ENCODE measurements at regions not wholly inside any gene's neighbourhood (a gene's known extent, or its start where the extent isn't known, plus 50 kb on each side); places are given as distances from the start of the nearest gene placed in this dataset.

- Mint-ChIP-seq H3K4me3 (no peak overlapping the region), H3K36me3 (no peaks in the 10 kb centered on the region), H3K27me3 (no peaks in the 10 kb centered on the region), H3K4me1 (peaks cover 1% of the 10 kb centered on the region), H3K9me3 (no peaks in the 10 kb centered on the region), H3K27ac (no peak overlapping the region)
- no peak for ATAC-seq (ENCODE audit: low read depth)
- no peak for DNase-seq (ENCODE audit: low spot score in 2 of 2)
Observed at GRCh38 chr10:62578916-62579315, 204.7 kb downstream of the ZNF365 start.

- no peaks in the 10 kb centered on the region for H3K9me3 Mint-ChIP-seq
- DNase-seq (ENCODE audit: low spot score in 2 of 2), result no peak
- H3K4me1 Mint-ChIP-seq, result peaks cover 3% of the 10 kb centered on the region
- no peak for ATAC-seq (ENCODE audit: low read depth)
- no peaks in the 10 kb centered on the region for H3K36me3 Mint-ChIP-seq
- no peaks in the 10 kb centered on the region for H3K27me3 Mint-ChIP-seq
- H3K4me3 Mint-ChIP-seq, result no peak overlapping the region
- no peak overlapping the region for H3K27ac Mint-ChIP-seq
Observed at GRCh38 chr10:62580396-62580795, 206.2 kb downstream of the ZNF365 start.

GRCh38 chr10:62581351-62581750 is 207.2 kb downstream of the ZNF365 start:
- DNase-seq (ENCODE audit: low spot score in 2 of 2), result no peak
- H3K27me3 Mint-ChIP-seq, result no peaks in the 10 kb centered on the region
- no peak overlapping the region for H3K27ac Mint-ChIP-seq
- H3K4me1 Mint-ChIP-seq, result peaks cover 6% of the 10 kb centered on the region
- no peaks in the 10 kb centered on the region for H3K9me3 Mint-ChIP-seq
- no peaks in the 10 kb centered on the region for H3K36me3 Mint-ChIP-seq
- no peak overlapping the region for H3K4me3 Mint-ChIP-seq
- ATAC-seq (ENCODE audit: low read depth), result no peak

DNA sequence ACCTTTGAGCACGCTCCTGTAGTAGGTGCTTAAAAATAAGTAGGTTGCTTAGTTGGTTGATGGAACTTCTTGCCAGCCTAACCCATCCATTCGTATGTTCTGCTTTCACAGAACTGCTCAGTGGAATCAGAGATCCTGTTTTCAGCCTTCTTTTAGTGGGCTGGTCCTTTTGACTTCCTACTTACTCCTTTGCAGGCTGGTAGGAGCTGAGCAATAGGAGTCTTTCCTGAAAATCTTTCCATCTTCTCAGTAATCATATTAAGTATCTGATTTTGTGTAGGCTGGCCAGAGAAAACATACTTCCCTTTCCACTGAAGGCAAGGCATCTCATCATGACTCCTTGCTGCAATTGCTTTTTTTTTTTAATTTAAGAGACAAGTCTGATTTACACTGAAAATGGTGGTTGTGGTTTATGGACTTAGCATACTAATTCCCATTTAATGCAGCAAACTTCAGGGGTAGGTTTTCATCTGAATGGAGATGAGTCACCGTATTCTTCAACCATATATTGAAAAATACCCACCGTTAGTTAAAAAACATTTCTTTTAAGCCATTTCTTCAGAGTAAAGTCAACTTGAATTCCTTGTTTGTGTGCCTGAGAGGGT is 208.0 kb downstream of the ZNF365 start:
- Mint-ChIP-seq H3K9me3 (no peaks in the 10 kb centered on the region), H3K27ac (no peak overlapping the region), H3K27me3 (no peaks in the 10 kb centered on the region), H3K36me3 (no peaks in the 10 kb centered on the region), H3K4me1 (peaks cover 6% of the 10 kb centered on the region), H3K4me3 (no peak overlapping the region)
- ATAC-seq (ENCODE audit: low read depth) (no peak), DNase-seq (ENCODE audit: low spot score in 2 of 2) (no peak)

- Mint-ChIP-seq H3K9me3 (no peaks in the 10 kb centered on the region), H3K4me3 (no peak overlapping the region), H3K36me3 (no peaks in the 10 kb centered on the region), H3K4me1 (peaks cover 6% of the 10 kb centered on the region), H3K27ac (no peak overlapping the region), H3K27me3 (no peaks in the 10 kb centered on the region)
- DNase-seq (ENCODE audit: low spot score in 2 of 2) (no peak), ATAC-seq (ENCODE audit: low read depth) (no peak)
Observed at GRCh38 chr10:62582804-62583208, 208.6 kb downstream of the ZNF365 start.

GRCh38 chr10:62583876-62584615 is 209.9 kb downstream of the ZNF365 start:
- H3K27me3 Mint-ChIP-seq, result no peaks in the 10 kb centered on the region
- H3K9me3 Mint-ChIP-seq, result no peaks in the 10 kb centered on the region
- H3K4me1 Mint-ChIP-seq, result peaks cover 6% of the 10 kb centered on the region
- ATAC-seq (ENCODE audit: low read depth) (no peak), DNase-seq (ENCODE audit: low spot score in 2 of 2) (no peak)
- H3K27ac Mint-ChIP-seq, result no peak overlapping the region
- no peaks in the 10 kb centered on the region for H3K36me3 Mint-ChIP-seq
- H3K4me3 Mint-ChIP-seq, result no peak overlapping the region

DNA sequence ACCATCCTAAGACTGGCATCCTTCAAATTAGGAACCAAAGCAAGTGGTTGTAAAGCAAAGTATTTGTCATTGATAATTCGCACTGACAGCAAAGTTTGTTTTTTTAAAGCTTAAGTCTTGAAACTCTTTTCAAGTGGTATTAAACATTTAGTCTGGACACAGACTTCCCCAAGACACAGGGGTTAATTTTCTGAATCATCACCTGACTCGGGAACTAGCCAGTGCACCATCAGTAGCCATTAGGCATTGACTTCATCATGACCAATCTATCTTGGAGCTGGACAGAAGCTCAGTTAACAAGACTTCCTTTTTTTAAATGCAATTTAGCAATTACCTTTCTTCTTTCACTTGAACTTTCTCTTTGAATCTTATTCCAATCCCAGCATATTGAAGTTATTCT is 210.6 kb downstream of the ZNF365 start:
- Mint-ChIP-seq H3K4me3 (no peak overlapping the region), H3K9me3 (no peaks in the 10 kb centered on the region), H3K36me3 (no peaks in the 10 kb centered on the region), H3K27me3 (no peaks in the 10 kb centered on the region), H3K27ac (no peak overlapping the region), H3K4me1 (peaks cover 6% of the 10 kb centered on the region)
- DNase-seq (ENCODE audit: low spot score in 2 of 2) (no peak), ATAC-seq (ENCODE audit: low read depth) (no peak)

- DNase-seq (ENCODE audit: low spot score in 2 of 2) (no peak), ATAC-seq (ENCODE audit: low read depth) (no peak)
- Mint-ChIP-seq H3K4me3 (no peak overlapping the region), H3K27ac (no peak overlapping the region), H3K27me3 (no peaks in the 10 kb centered on the region), H3K9me3 (no peaks in the 10 kb centered on the region), H3K36me3 (no peaks in the 10 kb centered on the region), H3K4me1 (peaks cover 6% of the 10 kb centered on the region)
Observed at GRCh38 chr10:62585211-62585775, 211.1 kb downstream of the ZNF365 start.

- ATAC-seq (ENCODE audit: low read depth), result no peak
- DNase-seq (ENCODE audit: low spot score in 2 of 2), result no peak
- H3K4me1 Mint-ChIP-seq, result peaks cover 6% of the 10 kb centered on the region
- H3K27me3 Mint-ChIP-seq, result no peaks in the 10 kb centered on the region
- H3K9me3 Mint-ChIP-seq, result no peaks in the 10 kb centered on the region
- no peak overlapping the region for H3K4me3 Mint-ChIP-seq
- H3K36me3 Mint-ChIP-seq, result no peaks in the 10 kb centered on the region
- no peak overlapping the region for H3K27ac Mint-ChIP-seq
Observed at GRCh38 chr10:62587011-62587410, 212.8 kb downstream of the ZNF365 start.

DNA sequence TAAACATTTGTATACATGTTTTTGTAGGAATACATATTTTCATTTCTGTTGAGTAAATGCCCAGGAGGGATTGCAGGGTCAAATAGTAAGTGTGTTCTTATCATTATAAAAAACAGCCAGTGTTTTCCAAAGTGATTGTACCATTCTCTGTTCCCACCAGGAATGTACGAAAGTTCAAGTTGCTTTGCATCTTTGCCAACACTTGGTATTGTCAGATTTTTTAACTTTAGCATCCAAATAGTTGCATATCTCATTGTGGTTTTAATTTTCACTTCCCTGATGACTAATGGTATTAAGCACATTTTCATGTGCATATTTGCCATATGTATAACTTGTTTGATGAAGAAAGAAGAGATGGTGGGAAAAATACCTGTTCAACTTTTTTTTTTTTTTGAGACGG is 213.9 kb downstream of the ZNF365 start:
- Mint-ChIP-seq H3K9me3 (no peaks in the 10 kb centered on the region), H3K27me3 (no peaks in the 10 kb centered on the region)

GRCh38 chr10:62589689-62590088 is 214.8 kb upstream of the ADO start:
- H3K4me3 Mint-ChIP-seq, result no peak overlapping the region
- H3K36me3 Mint-ChIP-seq, result no peaks in the 10 kb centered on the region
- H3K9me3 Mint-ChIP-seq, result no peaks in the 10 kb centered on the region
- H3K27ac Mint-ChIP-seq, result no peak overlapping the region
- DNase-seq (ENCODE audit: low spot score in 2 of 2) (no peak), ATAC-seq (ENCODE audit: low read depth) (no peak)
- H3K4me1 Mint-ChIP-seq, result peaks cover 6% of the 10 kb centered on the region
- H3K27me3 Mint-ChIP-seq, result no peaks in the 10 kb centered on the region

More for the DNA sequence above, 213.9 kb downstream of the ZNF365 start:
- Mint-ChIP-seq H3K4me1 (peaks cover 6% of the 10 kb centered on the region), H3K27ac (no peak overlapping the region), H3K36me3 (no peaks in the 10 kb centered on the region), H3K4me3 (no peak overlapping the region)
- no peak for DNase-seq (ENCODE audit: low spot score in 2 of 2)
- ATAC-seq (ENCODE audit: low read depth), result no peak

DNA sequence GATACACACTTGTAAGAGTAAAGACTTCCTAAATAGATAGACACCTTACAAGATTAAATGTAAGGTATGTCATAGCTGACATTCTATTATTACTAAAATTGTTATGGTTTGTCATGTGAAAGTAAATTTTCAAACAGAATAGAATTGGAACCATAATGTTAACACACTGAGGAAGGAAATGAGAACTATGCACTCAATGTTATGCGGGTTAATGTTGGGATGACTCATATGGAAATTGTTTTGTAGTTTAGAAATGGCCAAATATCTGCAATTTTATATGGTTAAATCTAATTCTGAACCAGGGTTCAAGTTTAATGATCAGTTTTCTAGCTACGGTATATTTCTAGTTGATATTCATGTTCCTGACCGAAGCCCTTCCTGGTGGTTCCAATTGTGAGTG is 214.2 kb upstream of the ADO start:
- ATAC-seq (ENCODE audit: low read depth), result no peak
- DNase-seq (ENCODE audit: low spot score in 2 of 2), result no peak
- Mint-ChIP-seq H3K4me3 (no peak overlapping the region), H3K27me3 (no peaks in the 10 kb centered on the region), H3K36me3 (no peaks in the 10 kb centered on the region), H3K27ac (no peak overlapping the region), H3K9me3 (no peaks in the 10 kb centered on the region), H3K4me1 (peaks cover 12% of the 10 kb centered on the region)

- Mint-ChIP-seq H3K4me1 (peaks cover 10% of the 10 kb centered on the region), H3K27me3 (no peaks in the 10 kb centered on the region), H3K36me3 (no peaks in the 10 kb centered on the region), H3K4me3 (no peak overlapping the region), H3K9me3 (no peaks in the 10 kb centered on the region), H3K27ac (peak overlapping the region; percentile 0)
- ATAC-seq (ENCODE audit: low read depth) (peak; percentile 87), DNase-seq (ENCODE audit: low spot score in 2 of 2) (peak; percentile 34 to 46)
Observed at GRCh38 chr10:62594093-62594520, 210.4 kb upstream of the ADO start.

- Mint-ChIP-seq H3K4me1 (peaks cover 10% of the 10 kb centered on the region), H3K36me3 (no peaks in the 10 kb centered on the region), H3K4me3 (no peak overlapping the region), H3K9me3 (no peaks in the 10 kb centered on the region), H3K27me3 (no peaks in the 10 kb centered on the region), H3K27ac (no peak overlapping the region)
- ATAC-seq (ENCODE audit: low read depth) (no peak), DNase-seq (ENCODE audit: low spot score in 2 of 2) (no peak)
Observed at GRCh38 chr10:62597226-62597625, 207.3 kb upstream of the ADO start.

DNA sequence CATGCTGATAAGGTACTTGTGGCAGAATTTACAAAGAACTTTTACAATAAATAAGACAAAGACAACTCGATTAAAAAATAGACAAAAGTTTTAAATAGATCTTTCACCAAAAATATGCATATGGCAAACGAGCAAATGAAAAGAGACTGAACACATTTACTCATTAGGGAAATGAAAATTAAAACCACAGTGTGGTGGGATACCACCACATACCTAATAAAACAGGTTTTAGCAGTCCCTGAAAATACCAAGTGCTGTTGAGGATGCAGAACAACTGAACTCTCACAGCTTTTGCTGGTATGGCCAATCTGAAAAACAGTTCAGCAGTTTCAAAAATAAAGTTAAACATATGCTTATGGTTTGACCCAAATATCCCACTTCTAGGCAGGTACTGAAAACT is 205.4 kb upstream of the ADO start:
- Mint-ChIP-seq H3K4me3 (no peak overlapping the region), H3K27me3 (no peaks in the 10 kb centered on the region), H3K27ac (no peak overlapping the region)

More for the DNA sequence above, 205.4 kb upstream of the ADO start:
- Mint-ChIP-seq H3K9me3 (no peaks in the 10 kb centered on the region), H3K4me1 (peaks cover 7% of the 10 kb centered on the region), H3K36me3 (no peaks in the 10 kb centered on the region)
- DNase-seq (ENCODE audit: low spot score in 2 of 2), result no peak
- no peak for ATAC-seq (ENCODE audit: low read depth)
